ENCODE measurements at regions not wholly inside any gene's neighbourhood (a gene's known extent, or its start where the extent isn't known, plus 50 kb on each side); places are given as distances from the start of the nearest gene placed in this dataset.

GRCh38 chr6:84615987-84616386 is 148.4 kb downstream of the TBX18 start:
- no peak for TF ChIP-seq EZH2phosphoT487 (IDR thresholded peaks at IDR 0.05; ENCODE audit: borderline replicate concordance)
- TF ChIP-seq, protein P1, sequence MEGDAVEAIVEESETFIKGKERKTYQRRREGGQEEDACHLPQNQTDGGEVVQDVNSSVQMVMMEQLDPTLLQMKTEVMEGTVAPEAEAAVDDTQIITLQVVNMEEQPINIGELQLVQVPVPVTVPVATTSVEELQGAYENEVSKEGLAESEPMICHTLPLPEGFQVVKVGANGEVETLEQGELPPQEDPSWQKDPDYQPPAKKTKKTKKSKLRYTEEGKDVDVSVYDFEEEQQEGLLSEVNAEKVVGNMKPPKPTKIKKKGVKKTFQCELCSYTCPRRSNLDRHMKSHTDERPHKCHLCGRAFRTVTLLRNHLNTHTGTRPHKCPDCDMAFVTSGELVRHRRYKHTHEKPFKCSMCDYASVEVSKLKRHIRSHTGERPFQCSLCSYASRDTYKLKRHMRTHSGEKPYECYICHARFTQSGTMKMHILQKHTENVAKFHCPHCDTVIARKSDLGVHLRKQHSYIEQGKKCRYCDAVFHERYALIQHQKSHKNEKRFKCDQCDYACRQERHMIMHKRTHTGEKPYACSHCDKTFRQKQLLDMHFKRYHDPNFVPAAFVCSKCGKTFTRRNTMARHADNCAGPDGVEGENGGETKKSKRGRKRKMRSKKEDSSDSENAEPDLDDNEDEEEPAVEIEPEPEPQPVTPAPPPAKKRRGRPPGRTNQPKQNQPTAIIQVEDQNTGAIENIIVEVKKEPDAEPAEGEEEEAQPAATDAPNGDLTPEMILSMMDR (conservative IDR thresholded peaks at IDR 0.05; ENCODE audit: low read length): no peak
- Histone ChIP-seq H3K9me3 (ENCODE audit: insufficient read depth, low read depth, low read length) (no peaks in the 10 kb centered on the region), H4K20me1 (ENCODE audit: insufficient read depth, low read length, poor library complexity, severe bottlenecking) (no peaks in the 10 kb centered on the region), H3K4me3 (ENCODE audit: low read length, poor library complexity, severe bottlenecking) (no peak overlapping the region), H3K9ac (ENCODE audit: low read depth, low read length, poor library complexity, severe bottlenecking) (no peak overlapping the region), H3K36me3 (ENCODE audit: insufficient read depth, low read length) (no peaks in the 10 kb centered on the region), H3K4me2 (ENCODE audit: low read depth, low read length, poor library complexity, severe bottlenecking) (no peak overlapping the region), H3K9me2 (replicated peaks; ENCODE audit: low read depth, low read length) (no peaks in the 10 kb centered on the region), H3K4me1 (ENCODE audit: insufficient read depth, low read length, poor library complexity, severe bottlenecking) (peaks cover 3% of the 10 kb centered on the region), H3K27me3 (ENCODE audit: insufficient read depth, low read length, poor library complexity, severe bottlenecking) (no peaks in the 10 kb centered on the region), H3F3A (ENCODE audit: low read depth) (no peaks in the 10 kb centered on the region), H3K79me2 (ENCODE audit: insufficient read depth, low read length) (no peaks in the 10 kb centered on the region), H2AFZ (ENCODE audit: low read length) (no peak overlapping the region)

DNA sequence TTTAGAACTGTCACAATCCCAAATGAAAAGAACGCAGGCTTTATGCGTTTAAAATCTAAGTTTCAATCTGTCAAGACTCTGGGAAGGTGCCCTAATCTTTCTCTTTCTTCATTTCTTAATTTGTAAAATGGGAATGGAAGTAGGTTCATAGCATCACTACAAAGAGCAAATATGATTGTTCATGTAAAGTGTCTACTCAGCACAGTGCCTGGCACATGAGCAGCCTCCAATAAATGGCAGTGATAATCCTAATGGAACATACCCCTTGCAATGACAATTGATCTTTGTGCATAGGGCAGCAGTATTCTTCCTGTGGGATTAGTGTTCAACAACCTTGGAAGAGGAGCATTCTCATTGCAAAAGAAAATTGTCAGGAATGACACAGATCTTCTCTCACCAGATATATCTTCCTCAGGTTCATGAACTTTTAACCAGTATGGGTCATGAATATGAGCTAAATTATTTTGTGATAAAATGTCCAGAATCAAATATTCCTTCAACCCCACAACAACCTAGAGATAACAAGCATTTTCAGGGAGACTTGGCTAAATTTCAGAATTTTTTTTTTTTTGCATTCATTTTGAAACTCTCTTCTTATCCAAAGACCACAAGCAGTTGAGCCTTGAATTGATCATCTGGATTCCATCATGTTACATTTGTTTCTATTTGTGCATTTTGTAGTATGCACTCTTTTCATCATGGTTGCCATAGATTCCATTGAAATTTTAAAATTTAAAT is 149.1 kb downstream of the TBX18 start:
- peaks cover 3% of the 10 kb centered on the region for H3K4me1 ChIP-seq (ENCODE audit: insufficient read depth, low read length, poor library complexity, severe bottlenecking)
- H3K9me2 ChIP-seq (replicated peaks; ENCODE audit: low read depth, low read length): no peaks in the 10 kb centered on the region
- H4K20me1 ChIP-seq (ENCODE audit: insufficient read depth, low read length, poor library complexity, severe bottlenecking): no peaks in the 10 kb centered on the region
- H3K9me3 ChIP-seq (ENCODE audit: insufficient read depth, low read depth, low read length): no peaks in the 10 kb centered on the region
- H3K4me3 ChIP-seq (ENCODE audit: low read length, poor library complexity, severe bottlenecking): no peak overlapping the region
- no peaks in the 10 kb centered on the region for H3K36me3 ChIP-seq (ENCODE audit: insufficient read depth, low read length)
- no peak overlapping the region for H2AFZ ChIP-seq (ENCODE audit: low read length)
- no peak for TF ChIP-seq EZH2phosphoT487 (IDR thresholded peaks at IDR 0.05; ENCODE audit: borderline replicate concordance)
- TF ChIP-seq, protein P1 (conservative IDR thresholded peaks at IDR 0.05; ENCODE audit: low read length): no peak
- H3F3A ChIP-seq (ENCODE audit: low read depth): no peaks in the 10 kb centered on the region
- H3K4me2 ChIP-seq (ENCODE audit: low read depth, low read length, poor library complexity, severe bottlenecking): no peak overlapping the region
- no peaks in the 10 kb centered on the region for H3K27me3 ChIP-seq (ENCODE audit: insufficient read depth, low read length, poor library complexity, severe bottlenecking)
- no peak overlapping the region for H3K9ac ChIP-seq (ENCODE audit: low read depth, low read length, poor library complexity, severe bottlenecking)
- H3K79me2 ChIP-seq (ENCODE audit: insufficient read depth, low read length): no peaks in the 10 kb centered on the region

DNA sequence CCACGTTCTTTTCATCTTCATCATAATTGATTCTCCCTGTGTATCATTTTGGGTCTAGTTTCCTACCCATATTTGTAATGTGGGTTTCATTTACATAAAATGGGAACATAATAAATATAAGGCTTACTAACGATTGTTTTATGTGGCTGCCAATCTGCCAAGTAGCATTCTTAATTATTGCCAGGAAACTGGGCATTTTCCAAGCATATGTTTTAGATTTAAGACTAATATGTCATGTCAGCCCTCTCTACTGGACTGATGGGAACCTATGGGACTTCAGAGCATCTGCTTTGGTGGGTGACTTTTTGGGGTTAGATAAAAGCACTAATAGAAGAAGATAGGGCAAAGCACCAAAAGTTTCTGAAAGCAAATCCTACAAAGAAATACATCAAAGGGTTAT is 157.5 kb downstream of the TBX18 start:
- H3K4me2 ChIP-seq (ENCODE audit: low read depth, low read length, poor library complexity, severe bottlenecking): no peak overlapping the region
- H3K27me3 ChIP-seq (ENCODE audit: insufficient read depth, low read length, poor library complexity, severe bottlenecking): no peaks in the 10 kb centered on the region
- H2AFZ ChIP-seq (ENCODE audit: low read length): no peak overlapping the region
- no peaks in the 10 kb centered on the region for H4K20me1 ChIP-seq (ENCODE audit: insufficient read depth, low read length, poor library complexity, severe bottlenecking)
- no peak for TF ChIP-seq EZH2phosphoT487 (IDR thresholded peaks at IDR 0.05; ENCODE audit: borderline replicate concordance)
- TF ChIP-seq, protein P1 (conservative IDR thresholded peaks at IDR 0.05; ENCODE audit: low read length): no peak
- H3K9ac ChIP-seq (ENCODE audit: low read depth, low read length, poor library complexity, severe bottlenecking): no peak overlapping the region
- H3K4me1 ChIP-seq (ENCODE audit: insufficient read depth, low read length, poor library complexity, severe bottlenecking): no peaks in the 10 kb centered on the region
- H3F3A ChIP-seq (ENCODE audit: low read depth): no peaks in the 10 kb centered on the region
- H3K79me2 ChIP-seq (ENCODE audit: insufficient read depth, low read length): no peaks in the 10 kb centered on the region
- H3K36me3 ChIP-seq (ENCODE audit: insufficient read depth, low read length): no peaks in the 10 kb centered on the region
- no peak overlapping the region for H3K4me3 ChIP-seq (ENCODE audit: low read length, poor library complexity, severe bottlenecking)
- H3K9me3 ChIP-seq (ENCODE audit: insufficient read depth, low read depth, low read length): no peaks in the 10 kb centered on the region
- H3K9me2 ChIP-seq (replicated peaks; ENCODE audit: low read depth, low read length): no peaks in the 10 kb centered on the region
